Skeletal muscle satellite cell (primary cell): ENCODE measurements at regions not wholly inside any gene's neighbourhood (a gene's known extent, or its start where the extent isn't known, plus 50 kb on each side); places are given as distances from the start of the nearest gene placed in this dataset.
"Not testable (repeated sequence)": the region's sequence is repeated elsewhere in the genome, so short reads cannot be mapped to it uniquely, and the experiment has no call there.

Experiments
- H3K27me3 ChIP-seq: 2 replicates; pipeline ENCODE4 v1.7.0; 2013; ENCODE audit warnings: low read length; ENCODE audit not compliant: control insufficient read depth, insufficient read depth
- H3K36me3 ChIP-seq: 2 replicates; pipeline ENCODE4 v1.7.0; 2013; ENCODE audit warnings: mild to moderate bottlenecking, control low read depth, low read length; ENCODE audit not compliant: insufficient read depth
- H3K4me1 ChIP-seq: 2 replicates; pipeline ENCODE4 v1.7.0; 2013; ENCODE audit warnings: low read length; ENCODE audit not compliant: control insufficient read depth, insufficient read depth
- H3K4me2 ChIP-seq: 2 replicates; pipeline ENCODE4 v1.7.0; 2013; ENCODE audit warnings: mild to moderate bottlenecking, low read length
- H3K4me3 ChIP-seq: 2 replicates; pipeline ENCODE4 v1.7.0; 2013; ENCODE audit warnings: low read length
- H3K9ac ChIP-seq: 2 replicates; pipeline ENCODE4 v1.7.0; 2013; ENCODE audit warnings: mild to moderate bottlenecking, low read depth, low read length, moderate library complexity
- H3K9me3 ChIP-seq: replicated peaks from 2 replicates; pipeline ENCODE4 v1.7.0; 2013; ENCODE audit warnings: mild to moderate bottlenecking, control low read depth, low read length

DNA sequence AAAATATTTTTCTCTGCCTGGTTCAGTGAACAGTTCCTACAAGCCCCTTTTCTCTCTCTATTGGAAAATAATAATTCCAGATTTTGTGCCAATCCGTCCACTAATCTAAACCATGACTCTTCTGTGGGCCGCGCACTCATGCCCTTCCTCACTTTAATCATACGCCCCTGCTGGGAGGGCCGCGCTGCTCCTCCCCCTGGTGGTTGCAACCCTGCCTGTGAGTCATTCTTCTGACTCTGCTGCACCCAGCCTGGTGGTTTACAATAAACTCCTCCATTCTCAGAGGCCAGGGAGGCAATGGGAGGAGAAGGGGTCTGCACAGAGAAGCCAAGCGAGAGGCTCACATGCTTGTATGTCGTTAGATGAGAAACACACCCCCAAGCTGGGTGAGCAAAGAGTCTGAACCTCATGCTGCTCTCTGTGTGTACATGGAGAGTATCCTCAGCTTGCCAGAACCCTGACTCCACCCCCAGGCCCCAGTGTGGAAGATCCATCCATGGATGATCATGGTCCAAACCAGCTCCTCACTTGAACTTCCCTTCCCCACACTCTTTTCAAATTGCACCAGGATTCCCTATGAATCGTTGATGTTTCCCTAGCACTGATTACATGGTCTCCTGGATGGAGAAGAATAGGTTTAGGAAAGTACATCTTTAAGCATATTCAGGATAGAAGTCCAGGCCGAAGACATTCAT is 228.9 kb downstream of the ANKRD30B start:
- Histone ChIP-seq H3K27me3 (no peaks in the 10 kb centered on the region), H3K9me3 (no peaks in the 10 kb centered on the region), H3K4me1 (peaks cover 57% of the 10 kb centered on the region), H3K4me2 (peak overlapping the region; percentile 16), H3K9ac (no peak overlapping the region), H3K36me3 (no peaks in the 10 kb centered on the region), H3K4me3 (no peak overlapping the region)

DNA sequence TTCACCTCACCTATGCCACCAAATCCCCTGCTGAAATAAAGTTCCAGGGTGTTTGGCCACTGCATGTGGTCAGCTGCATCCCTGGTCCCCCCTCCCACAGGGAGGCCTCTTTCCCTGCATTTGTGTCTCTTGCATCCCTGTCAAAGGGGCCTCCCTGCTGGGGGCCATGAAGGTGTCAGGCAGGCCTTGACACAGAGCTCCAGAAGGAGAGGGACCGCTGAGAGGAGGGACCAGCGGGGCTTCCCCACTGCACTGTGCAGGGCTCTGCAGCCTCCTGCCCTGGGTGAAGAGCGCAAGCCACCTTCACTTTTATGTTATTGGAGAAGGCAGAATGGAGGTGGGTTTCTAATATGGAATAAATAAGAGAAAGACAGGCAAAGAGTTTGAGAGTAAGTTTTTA is 230.2 kb downstream of the ANKRD30B start:
- Histone ChIP-seq H3K27me3 (no peaks in the 10 kb centered on the region), H3K4me3 (no peak overlapping the region), H3K4me2 (no peak overlapping the region), H3K9me3 (no peaks in the 10 kb centered on the region), H3K36me3 (no peaks in the 10 kb centered on the region), H3K4me1 (peaks cover 46% of the 10 kb centered on the region), H3K9ac (no peak overlapping the region)

DNA sequence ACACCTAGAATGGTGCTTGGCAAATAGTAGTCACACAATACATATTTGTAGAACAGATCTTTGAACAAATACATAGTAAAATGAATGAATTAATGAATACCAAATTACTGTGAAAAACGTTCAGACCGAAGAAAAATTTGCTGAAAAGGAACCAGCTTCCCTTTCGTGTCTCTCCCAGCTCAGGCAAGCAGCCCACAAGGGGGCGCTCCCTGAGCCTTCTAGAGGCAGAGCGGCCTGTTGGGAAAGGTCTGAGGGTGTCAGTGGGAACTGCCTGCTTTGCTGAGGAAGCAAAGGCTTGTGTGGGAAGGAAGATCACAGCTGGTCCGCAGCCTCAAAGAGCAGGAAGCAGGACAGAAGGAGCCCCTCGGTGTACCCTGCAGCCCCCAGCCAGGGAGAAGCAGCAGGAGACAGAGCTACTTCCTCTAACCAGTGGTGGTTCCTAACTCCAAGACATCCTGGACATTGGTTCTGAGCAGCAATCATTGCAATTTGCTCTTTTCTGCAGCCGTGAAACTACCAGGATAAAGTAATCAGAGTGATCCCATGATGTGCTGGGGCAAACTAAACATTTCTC is 231.1 kb downstream of the ANKRD30B start:
- H3K4me3 ChIP-seq, result no peak overlapping the region
- no peaks in the 10 kb centered on the region for H3K27me3 ChIP-seq
- no peaks in the 10 kb centered on the region for H3K9me3 ChIP-seq
- no peak overlapping the region for H3K9ac ChIP-seq
- H3K36me3 ChIP-seq, result no peaks in the 10 kb centered on the region
- H3K4me1 ChIP-seq, result peaks cover 38% of the 10 kb centered on the region
- H3K4me2 ChIP-seq, result no peak overlapping the region

DNA sequence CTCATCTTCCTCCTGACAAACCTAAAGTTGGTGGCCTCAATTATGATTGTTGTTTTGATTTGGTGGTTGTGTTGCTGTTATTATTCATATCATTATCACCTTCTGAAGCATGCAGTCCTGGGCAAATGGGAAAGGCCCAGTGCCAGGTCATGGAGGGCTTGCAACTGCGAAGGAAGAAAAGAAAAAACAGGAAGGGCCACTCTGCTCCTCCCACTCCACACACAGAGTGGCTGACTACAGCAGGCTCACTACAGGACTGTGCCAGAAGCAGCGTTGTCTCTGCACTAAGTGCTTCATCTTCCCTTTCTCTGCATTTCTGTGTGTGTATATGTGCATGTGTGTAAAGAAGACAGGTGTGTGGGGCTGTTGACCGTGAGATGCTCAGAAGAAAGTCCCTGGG is 231.9 kb downstream of the ANKRD30B start:
- Histone ChIP-seq H3K9ac (no peak overlapping the region), H3K4me2 (no peak overlapping the region), H3K36me3 (no peaks in the 10 kb centered on the region), H3K4me1 (peaks cover 30% of the 10 kb centered on the region), H3K9me3 (no peaks in the 10 kb centered on the region), H3K4me3 (no peak overlapping the region), H3K27me3 (no peaks in the 10 kb centered on the region)

DNA sequence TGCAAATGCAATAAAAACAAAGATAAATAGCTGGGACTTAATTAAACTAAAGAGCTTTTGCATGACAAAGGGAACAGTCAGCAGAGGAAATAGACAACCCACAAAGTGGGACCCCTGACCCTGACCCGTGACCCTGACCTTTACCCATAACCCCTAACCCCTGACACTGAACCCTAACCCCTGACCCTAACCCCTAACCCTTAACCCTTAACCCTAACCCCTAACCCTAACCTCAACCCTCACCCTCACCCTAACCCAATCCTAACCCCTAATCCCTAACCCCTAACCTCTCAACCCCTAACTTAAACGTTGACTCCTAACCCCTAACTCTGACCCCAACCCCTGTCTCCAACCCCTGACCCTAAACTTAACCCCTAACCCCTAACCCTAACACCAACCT is 236.6 kb downstream of the ANKRD30B start:
- not testable (repeated sequence) for H3K4me1 ChIP-seq, H3K27me3 ChIP-seq, H3K4me2 ChIP-seq, H3K9ac ChIP-seq, H3K9me3 ChIP-seq, H3K4me3 ChIP-seq, H3K36me3 ChIP-seq

DNA sequence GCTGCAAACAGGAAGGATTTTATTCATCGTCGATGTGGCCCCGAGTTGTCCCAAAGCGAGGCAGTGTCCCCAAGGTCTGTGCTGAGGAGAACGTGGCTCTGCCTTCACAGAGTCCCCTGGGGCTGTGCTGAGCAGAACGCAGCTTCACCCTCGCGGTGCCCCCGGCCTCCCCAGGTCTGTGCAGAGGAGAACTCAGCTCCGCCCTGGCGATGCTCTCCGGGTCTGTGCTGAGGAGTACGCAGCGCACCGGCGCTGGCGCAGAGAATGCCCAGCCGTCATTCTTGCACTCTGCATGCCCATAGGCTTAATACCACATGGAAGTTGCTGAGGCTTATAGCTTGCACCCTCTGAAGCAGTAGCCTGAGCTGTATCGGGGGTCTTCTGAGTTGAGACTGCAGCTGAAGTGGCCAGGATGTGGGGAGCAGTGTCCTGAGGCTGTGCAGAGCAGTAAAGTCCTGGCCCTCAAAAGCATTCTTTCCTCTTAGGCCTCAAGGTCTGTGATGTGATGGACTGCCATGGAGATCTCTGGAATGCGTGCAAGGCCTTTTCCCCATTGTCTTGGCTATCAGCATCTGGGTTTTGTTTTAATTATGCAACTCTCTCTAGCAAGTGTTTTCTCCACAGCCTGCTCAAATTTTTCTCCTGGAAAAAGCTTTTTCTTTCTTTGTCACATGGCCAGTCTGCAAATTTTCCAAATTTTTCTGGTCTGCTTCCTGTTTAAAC is 237.5 kb downstream of the ANKRD30B start:
- H3K27me3 ChIP-seq, H3K4me3 ChIP-seq, H3K4me1 ChIP-seq, H3K9me3 ChIP-seq, H3K9ac ChIP-seq, H3K36me3 ChIP-seq, H3K4me2 ChIP-seq: not testable (repeated sequence)

DNA sequence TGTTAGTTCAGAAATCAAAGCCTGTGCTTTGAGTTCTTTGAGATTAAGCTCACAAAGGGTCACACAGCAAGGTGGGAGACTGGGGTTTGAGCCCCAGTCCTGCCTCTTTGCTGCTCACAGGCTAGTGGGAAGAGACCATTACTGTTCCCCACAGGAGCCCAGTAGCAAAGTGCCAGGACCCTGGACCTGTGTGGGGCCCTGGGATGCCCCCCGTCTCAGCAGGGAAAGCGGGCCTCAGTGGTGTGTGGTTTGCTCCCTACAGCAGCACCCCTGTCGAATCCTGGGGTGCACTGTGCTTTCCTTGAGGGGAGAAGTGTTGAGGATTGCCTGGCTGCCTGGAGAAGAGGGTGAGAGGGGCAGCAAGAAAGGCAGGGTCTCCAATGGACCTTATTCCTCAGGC is 239.4 kb downstream of the ANKRD30B start:
- not testable (repeated sequence) for H3K4me1 ChIP-seq, H3K4me3 ChIP-seq

DNA sequence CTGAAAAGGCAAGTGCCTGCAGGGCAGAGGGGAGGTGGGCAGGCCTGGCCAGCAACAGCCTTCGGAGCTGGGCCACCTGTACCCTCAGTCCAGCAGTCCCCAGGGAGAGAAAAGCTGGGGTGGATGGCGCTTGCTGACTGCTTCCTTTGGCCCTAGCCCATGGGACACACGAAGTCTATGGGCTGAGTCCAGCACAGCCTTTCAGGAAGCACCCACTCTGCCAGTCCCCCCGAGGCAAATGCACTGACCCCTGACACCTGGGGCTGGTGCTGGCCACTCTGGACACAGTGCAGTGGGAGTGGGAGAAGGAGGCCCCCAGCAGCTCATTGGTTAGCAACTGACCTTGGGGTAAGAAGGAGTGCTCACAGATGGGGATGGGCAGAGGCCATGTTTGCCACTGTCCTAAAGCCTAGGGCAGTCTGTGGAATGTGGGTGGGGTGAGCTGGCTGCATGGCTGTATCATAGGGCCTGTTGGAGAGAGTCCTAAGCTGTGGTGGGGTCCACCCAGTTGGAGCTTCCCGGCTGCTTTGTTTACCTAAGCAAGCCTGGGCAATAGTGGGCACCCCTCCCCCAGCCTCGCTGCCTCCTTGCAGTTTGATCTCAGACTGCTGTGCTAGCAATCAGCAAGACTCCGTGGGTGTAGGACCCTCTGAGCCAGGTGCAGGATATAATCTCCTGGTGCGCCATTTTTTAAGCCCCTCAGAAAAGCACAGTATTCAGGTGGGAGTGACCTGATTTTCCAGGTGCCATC is 240.2 kb downstream of the ANKRD30B start:
- not testable (repeated sequence) for H3K4me1 ChIP-seq, H3K36me3 ChIP-seq, H3K9ac ChIP-seq, H3K4me3 ChIP-seq, H3K4me2 ChIP-seq, H3K27me3 ChIP-seq, H3K9me3 ChIP-seq

More for the DNA sequence above, 239.4 kb downstream of the ANKRD30B start:
- not testable (repeated sequence) for H3K9me3 ChIP-seq, H3K4me2 ChIP-seq, H3K36me3 ChIP-seq, H3K9ac ChIP-seq, H3K27me3 ChIP-seq

DNA sequence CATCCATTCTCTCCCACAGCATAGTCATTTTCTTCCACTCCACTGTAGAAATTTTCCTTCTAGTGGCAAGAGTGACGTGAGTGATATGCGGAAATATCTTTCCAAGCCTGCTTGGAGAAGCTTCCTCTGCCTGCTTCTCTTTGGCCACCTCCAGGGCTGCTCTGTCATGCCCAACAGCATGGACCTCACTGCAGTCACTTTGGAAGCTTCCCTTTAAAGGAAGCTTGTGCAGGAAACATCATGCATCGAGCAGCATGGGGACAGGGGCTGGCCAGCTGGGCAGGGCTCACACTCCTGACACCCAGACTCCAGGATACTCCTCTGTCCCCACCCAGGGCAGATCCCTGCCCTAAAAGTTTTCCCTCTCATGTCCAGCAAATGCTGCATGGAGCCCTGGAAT is 241.6 kb downstream of the ANKRD30B start:
- not testable (repeated sequence) for H3K9ac ChIP-seq, H3K27me3 ChIP-seq, H3K36me3 ChIP-seq, H3K9me3 ChIP-seq, H3K4me3 ChIP-seq, H3K4me1 ChIP-seq, H3K4me2 ChIP-seq

DNA sequence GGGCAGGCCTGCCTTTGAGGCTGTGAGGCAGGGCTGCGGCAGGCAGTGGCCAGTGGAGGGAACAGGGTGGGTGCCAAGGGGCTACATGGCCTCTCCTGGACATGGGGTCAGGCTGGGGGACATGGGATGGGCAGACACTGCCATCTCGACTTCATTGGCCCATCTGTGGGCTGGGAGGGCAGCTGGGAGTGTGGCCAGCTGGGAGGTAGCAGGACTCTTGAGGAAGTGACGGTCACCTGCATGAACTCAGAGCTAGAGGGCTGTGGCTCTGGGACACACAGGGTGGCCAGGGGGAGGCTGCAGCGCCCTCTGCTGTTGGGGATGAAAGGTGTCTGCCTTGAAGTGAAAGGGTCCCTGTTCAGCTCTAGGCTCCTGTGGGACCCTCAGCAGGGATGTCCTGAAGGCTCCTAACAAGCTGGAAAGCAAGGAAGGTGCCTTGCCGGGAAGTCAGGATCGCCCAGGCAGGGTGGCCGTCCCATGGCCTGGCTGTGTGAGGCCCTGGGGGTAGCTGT is 244.0 kb downstream of the ANKRD30B start:
- not testable (repeated sequence) for H3K4me3 ChIP-seq, H3K9me3 ChIP-seq, H3K9ac ChIP-seq, H3K27me3 ChIP-seq, H3K4me1 ChIP-seq, H3K36me3 ChIP-seq, H3K4me2 ChIP-seq

DNA sequence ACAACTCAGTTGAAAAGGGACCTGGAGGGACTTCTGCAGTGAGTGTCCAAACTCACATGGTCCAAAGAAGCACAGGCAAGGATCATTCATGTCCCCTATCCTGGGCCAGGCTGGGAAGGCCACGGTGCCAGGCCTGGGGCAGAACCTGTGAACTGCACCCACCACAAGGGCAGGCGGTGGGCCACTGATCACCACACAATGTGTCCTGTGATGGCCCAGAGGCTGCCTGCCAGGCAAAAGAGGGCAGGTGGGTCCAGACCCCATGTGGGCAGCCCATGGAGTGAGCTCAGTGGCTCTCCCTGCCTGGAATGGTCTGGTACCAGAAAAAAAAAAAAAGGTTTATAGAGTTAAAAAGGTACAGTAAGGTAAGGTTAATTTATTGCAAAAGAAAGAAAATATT is 244.8 kb downstream of the ANKRD30B start:
- not testable (repeated sequence) for H3K9ac ChIP-seq, H3K27me3 ChIP-seq, H3K9me3 ChIP-seq, H3K4me2 ChIP-seq, H3K36me3 ChIP-seq, H3K4me1 ChIP-seq, H3K4me3 ChIP-seq
